Mesodermal cell (in vitro differentiated cells): ENCODE measurements at regions not wholly inside any gene's neighbourhood (a gene's known extent, or its start where the extent isn't known, plus 50 kb on each side); places are given as distances from the start of the nearest gene placed in this dataset.

Experiments
- H3K27ac ChIP-seq: 2 replicates; pipeline ENCODE4 v1.7.0; 2013; ENCODE audit warnings: mild to moderate bottlenecking, low read depth, low read length, moderate library complexity; ENCODE audit not compliant: severe bottlenecking
- H3K36me3 ChIP-seq: 2 replicates; pipeline ENCODE4 v1.7.1; 2013; ENCODE audit warnings: mild to moderate bottlenecking, low read length, moderate library complexity; ENCODE audit not compliant: control insufficient read depth, insufficient read depth
- H3K4me1 ChIP-seq: one replicate; pipeline ENCODE4 v1.7.1; 2013; ENCODE audit warnings: mild to moderate bottlenecking, low read length; ENCODE audit not compliant: insufficient read depth, control insufficient read depth, poor library complexity, severe bottlenecking
- H3K4me3 ChIP-seq: 2 replicates; pipeline ENCODE4 v1.7.0; 2013; ENCODE audit warnings: low read length, control low read depth, mild to moderate bottlenecking; ENCODE audit not compliant: insufficient read depth, poor library complexity, severe bottlenecking; ENCODE audit errors: extremely low read depth
- H3K9me3 ChIP-seq: 2 replicates; pipeline ENCODE4 v1.7.1; 2013; ENCODE audit warnings: mild to moderate bottlenecking, low read length, moderate library complexity; ENCODE audit not compliant: control insufficient read depth
- WGBS, 2 experiments: methylation state at CpG; one replicate each; pipeline ENCODE4 v1.1.5; 2013; ENCODE audit warnings: missing lambda C conversion rate in 2 of 2; ENCODE audit not compliant: insufficient coverage in 2 of 2; 5-methylcytosine and 5-hydroxymethylcytosine counted together

GRCh38 chr4:14646831-14647230 is 355.4 kb upstream of the CPEB2 start:
- Histone ChIP-seq H3K4me3 (no peak overlapping the region), H3K36me3 (no peaks in the 10 kb centered on the region), H3K27ac (no peak overlapping the region), H3K9me3 (no peaks in the 10 kb centered on the region), H3K4me1 (peaks cover 6% of the 10 kb centered on the region)
- WGBS, 2 experiments = 88% methylated on average over 1 of the region's 1 CpG; no CpG with 5 or more reads in 1 of the 2 experiments

- Histone ChIP-seq H3K4me3 (no peak overlapping the region), H3K4me1 (peaks cover 6% of the 10 kb centered on the region), H3K9me3 (no peaks in the 10 kb centered on the region), H3K27ac (no peak overlapping the region), H3K36me3 (no peaks in the 10 kb centered on the region)
- WGBS, 2 experiments = 72 to 100% methylated on average over 1 to 2 of the region's 2 CpGs
These were observed 352.2 kb upstream of the CPEB2 start for GRCh38 chr4:14650127-14650526.

DNA sequence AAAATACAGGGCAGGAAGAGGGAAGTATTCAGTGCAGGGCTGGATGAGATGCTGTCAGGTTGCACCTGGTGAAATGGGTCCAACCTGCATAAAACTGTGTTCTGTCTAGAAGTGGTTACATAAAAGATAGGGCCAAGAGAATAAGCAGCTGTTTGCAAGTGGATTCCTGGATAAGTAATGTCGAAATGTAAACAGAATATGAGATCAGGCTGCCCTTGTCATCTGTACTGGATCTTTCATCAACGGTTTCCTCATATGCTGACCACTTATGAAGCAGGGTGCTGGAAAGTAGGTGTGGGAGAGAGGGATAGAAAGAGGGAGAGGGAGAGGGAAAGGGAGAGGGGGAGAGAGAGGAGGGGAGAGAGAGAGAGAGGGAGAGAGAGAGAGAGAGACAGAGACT is 349.8 kb upstream of the CPEB2 start:
- no peaks in the 10 kb centered on the region for H3K36me3 ChIP-seq
- H3K4me1 ChIP-seq = no peaks in the 10 kb centered on the region
- 100% methylated on average over 2 of the region's 2 CpGs for WGBS, 2 experiments
- no peak overlapping the region for H3K4me3 ChIP-seq
- H3K9me3 ChIP-seq = no peaks in the 10 kb centered on the region
- no peak overlapping the region for H3K27ac ChIP-seq

DNA sequence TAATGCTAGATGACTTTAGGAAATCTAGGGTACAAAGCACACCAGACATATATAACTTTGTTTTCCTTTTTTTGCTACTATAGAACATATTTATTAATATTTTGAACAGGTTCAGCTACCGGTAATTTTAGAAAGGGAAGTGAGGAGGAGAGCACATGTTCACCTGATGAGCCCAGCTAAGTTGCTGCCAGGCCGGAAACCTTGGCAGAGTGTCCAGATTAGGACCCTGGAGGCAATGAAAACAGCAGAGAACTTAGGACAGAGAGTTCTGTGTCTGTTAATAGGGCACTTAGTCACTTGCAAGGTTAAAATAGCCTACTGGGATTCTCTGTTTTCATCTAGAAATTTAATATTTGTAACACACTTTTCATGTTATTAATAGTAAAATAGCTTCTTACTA is 348.9 kb upstream of the CPEB2 start:
- Histone ChIP-seq H3K4me3 (no peak overlapping the region), H3K36me3 (no peaks in the 10 kb centered on the region), H3K4me1 (no peaks in the 10 kb centered on the region), H3K27ac (no peak overlapping the region), H3K9me3 (no peaks in the 10 kb centered on the region)
- WGBS, 2 experiments = 70 to 86% methylated on average over 2 of the region's 2 CpGs

DNA sequence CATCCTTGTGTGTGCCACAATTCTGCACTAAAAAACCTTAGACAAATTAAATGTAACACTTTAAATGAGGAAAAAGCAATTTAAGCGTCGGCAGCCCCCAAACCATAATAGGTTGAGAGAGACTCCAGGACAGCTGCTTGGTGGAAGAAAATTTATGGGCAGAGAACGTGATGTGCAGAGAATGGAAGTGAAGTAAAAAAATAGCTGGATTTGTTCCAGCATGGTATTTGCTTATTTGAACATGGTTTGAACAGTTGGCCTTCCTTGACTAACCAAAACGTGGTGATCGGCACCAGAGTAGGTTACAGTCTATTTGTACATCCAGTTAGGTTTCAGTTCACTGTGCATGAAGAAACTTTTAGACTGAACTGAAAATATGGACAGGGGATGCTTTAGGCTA is 343.0 kb upstream of the CPEB2 start:
- Histone ChIP-seq H3K4me3 (no peak overlapping the region), H3K27ac (no peak overlapping the region), H3K9me3 (no peaks in the 10 kb centered on the region), H3K4me1 (no peaks in the 10 kb centered on the region), H3K36me3 (no peaks in the 10 kb centered on the region)
- WGBS, 2 experiments = 89 to 97% methylated on average over 4 to 5 of the region's 5 CpGs

- Histone ChIP-seq H3K4me3 (no peak overlapping the region), H3K27ac (no peak overlapping the region), H3K9me3 (peaks cover 6% of the 10 kb centered on the region), H3K36me3 (no peaks in the 10 kb centered on the region), H3K4me1 (no peaks in the 10 kb centered on the region)
- 78% methylated on average over 2 of the region's 2 CpGs; no CpG with 5 or more reads in 1 of the 2 experiments for WGBS, 2 experiments
These were observed 334.6 kb upstream of the CPEB2 start for GRCh38 chr4:14667624-14668151.

DNA sequence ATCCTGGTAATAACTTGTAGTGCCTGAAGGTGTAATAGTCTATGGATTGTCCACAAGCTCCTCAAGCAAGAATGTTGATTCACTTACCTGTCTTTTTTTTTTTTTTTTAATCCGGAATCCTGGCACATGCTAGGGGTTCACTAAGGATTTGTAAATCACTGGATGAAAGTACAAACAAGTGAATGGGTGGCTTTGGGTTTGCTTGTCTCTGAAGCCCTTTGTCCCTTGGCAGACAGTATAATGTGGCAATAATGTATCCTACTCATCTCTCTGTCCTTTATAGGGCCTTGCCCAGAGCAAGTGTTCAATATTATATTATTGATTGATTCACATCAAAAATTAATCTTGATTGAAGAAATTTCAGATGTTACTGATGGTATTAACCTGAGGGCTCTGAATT is 334.0 kb upstream of the CPEB2 start:
- Histone ChIP-seq H3K4me1 (no peaks in the 10 kb centered on the region), H3K27ac (no peak overlapping the region), H3K9me3 (peaks cover 6% of the 10 kb centered on the region), H3K4me3 (no peak overlapping the region), H3K36me3 (no peaks in the 10 kb centered on the region)
- WGBS, 2 experiments = no CpG with 5 or more reads among the region's 1 CpG

- 80 to 90% methylated on average over 4 to 5 of the region's 5 CpGs for WGBS, 2 experiments
- Histone ChIP-seq H3K27ac (no peak overlapping the region), H3K9me3 (peaks cover 6% of the 10 kb centered on the region), H3K36me3 (no peaks in the 10 kb centered on the region), H3K4me1 (no peaks in the 10 kb centered on the region), H3K4me3 (no peak overlapping the region)
These were observed 332.9 kb upstream of the CPEB2 start for GRCh38 chr4:14669371-14669770.

- WGBS, 2 experiments = 100% methylated on average over 1 of the region's 2 CpGs; no CpG with 5 or more reads in 1 of the 2 experiments
- no peak overlapping the region for H3K27ac ChIP-seq
- no peaks in the 10 kb centered on the region for H3K36me3 ChIP-seq
- H3K4me1 ChIP-seq = no peaks in the 10 kb centered on the region
- H3K9me3 ChIP-seq = peaks cover 6% of the 10 kb centered on the region
- H3K4me3 ChIP-seq = no peak overlapping the region
These were observed 331.1 kb upstream of the CPEB2 start for GRCh38 chr4:14671146-14671545.

DNA sequence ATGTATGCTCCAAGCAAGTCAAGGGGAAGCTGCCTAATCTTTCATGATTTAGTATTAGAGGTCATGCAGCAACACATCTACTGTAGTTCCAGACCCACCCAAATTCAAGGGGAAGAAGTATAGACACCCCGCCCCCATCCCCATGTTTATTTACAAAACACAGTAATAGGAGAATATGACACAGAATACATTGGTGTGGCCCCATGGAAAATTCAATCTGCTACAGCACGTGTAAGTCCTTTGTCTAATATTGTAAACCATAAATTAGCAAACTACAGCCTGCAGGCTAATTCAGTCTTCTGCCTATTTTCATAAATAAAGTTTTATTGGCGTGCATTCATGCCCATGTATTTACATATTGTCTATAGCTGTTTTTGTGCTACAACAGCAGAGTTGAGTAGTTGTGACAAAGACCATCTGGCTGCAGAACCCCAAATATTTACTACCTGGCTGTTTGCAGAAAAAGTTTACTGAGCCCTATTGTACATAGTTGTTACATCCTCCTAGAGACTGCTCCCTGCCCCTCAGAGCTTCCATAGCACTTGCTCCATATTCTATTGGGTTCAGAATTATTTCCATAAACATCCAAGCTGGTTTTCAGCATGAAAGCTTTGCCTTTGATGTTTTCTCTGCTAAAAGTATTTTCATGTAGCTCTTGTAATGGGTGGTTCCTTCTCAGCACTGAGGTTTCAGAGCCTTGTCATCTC is 326.8 kb upstream of the CPEB2 start:
- no peak overlapping the region for H3K4me3 ChIP-seq
- no peaks in the 10 kb centered on the region for H3K4me1 ChIP-seq
- no peaks in the 10 kb centered on the region for H3K36me3 ChIP-seq
- H3K9me3 ChIP-seq = no peaks in the 10 kb centered on the region
- no peak overlapping the region for H3K27ac ChIP-seq
- WGBS, 2 experiments = 78% methylated on average over 1 of the region's 3 CpGs; no CpG with 5 or more reads in 1 of the 2 experiments

DNA sequence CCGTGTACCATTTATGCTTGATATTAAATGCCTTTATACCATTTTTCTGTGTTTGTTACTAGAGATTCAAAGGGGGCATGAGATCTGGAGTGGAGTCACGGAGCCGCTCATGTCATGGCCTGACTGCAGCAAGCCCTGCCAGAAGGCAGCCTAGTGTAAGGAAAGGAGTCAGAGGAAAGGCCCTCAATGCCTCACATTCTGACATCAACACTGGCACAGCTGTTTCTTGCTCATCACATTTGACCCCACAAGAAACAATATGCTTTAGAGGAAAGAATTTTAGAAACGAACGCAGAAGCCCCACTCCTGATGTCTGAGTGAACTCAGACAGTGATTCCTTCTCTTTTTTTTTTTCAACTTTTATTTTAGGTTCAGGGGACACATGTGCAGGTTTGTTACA is 322.4 kb upstream of the CPEB2 start:
- Histone ChIP-seq H3K27ac (no peak overlapping the region), H3K9me3 (no peaks in the 10 kb centered on the region)
- 92% methylated on average over 2 of the region's 5 CpGs; no CpG with 5 or more reads in 1 of the 2 experiments for WGBS, 2 experiments

More for the DNA sequence above, 322.4 kb upstream of the CPEB2 start:
- no peaks in the 10 kb centered on the region for H3K4me1 ChIP-seq
- no peaks in the 10 kb centered on the region for H3K36me3 ChIP-seq
- H3K4me3 ChIP-seq = no peak overlapping the region
